LNCAP (cell line): ENCODE measurements at regions not wholly inside any gene's neighbourhood (a gene's known extent, or its start where the extent isn't known, plus 50 kb on each side); places are given as distances from the start of the nearest gene placed in this dataset.

Experiments used
- TF ChIP-seq, protein P1 (sequence below): fragments of 450-650 bp; IDR thresholded peaks from 2 replicates; pipeline ENCODE4 v1.5.1; 2017; ENCODE audit warnings: mild to moderate bottlenecking

DNA sequence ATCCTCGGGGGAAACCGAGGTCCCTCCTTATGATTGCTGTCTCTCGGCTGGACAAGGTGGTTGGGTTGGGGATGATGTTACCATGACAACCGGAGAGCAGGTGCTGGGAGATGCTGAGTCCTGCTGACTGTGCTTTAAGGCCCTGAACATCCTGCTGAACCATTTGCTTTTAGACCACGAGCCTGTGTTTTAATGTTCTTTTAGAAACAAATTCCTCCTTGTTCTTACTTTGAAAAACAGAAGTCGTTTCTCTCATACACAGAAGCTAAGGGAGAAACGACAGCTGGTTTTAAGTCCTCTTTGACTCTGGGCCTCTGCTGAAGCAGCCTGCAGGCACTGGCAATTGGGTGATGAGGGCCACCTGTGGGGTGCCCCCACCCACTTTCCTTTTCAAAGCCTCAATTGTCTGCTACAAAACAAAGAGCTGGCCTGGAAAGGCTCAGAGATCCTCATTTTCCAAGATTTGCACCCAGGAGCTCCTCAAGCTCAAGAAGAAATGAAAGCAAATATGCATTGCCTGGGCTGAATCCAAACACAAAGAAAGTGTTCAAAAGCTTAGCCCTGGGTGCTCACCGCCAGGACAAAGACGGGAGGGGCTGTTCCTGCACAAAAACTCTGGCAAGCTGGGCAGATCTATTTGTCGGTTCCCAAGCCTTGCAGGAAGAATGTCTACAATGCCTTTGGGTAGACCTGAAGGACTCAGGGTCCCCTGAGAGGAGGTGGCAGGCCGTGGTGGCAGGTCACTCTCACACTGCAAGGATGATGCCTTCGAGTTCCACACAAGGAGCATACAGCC lies 90.0 kb upstream of the CLMN start:
- TF ChIP-seq, protein P1, sequence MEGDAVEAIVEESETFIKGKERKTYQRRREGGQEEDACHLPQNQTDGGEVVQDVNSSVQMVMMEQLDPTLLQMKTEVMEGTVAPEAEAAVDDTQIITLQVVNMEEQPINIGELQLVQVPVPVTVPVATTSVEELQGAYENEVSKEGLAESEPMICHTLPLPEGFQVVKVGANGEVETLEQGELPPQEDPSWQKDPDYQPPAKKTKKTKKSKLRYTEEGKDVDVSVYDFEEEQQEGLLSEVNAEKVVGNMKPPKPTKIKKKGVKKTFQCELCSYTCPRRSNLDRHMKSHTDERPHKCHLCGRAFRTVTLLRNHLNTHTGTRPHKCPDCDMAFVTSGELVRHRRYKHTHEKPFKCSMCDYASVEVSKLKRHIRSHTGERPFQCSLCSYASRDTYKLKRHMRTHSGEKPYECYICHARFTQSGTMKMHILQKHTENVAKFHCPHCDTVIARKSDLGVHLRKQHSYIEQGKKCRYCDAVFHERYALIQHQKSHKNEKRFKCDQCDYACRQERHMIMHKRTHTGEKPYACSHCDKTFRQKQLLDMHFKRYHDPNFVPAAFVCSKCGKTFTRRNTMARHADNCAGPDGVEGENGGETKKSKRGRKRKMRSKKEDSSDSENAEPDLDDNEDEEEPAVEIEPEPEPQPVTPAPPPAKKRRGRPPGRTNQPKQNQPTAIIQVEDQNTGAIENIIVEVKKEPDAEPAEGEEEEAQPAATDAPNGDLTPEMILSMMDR = no peak

DNA sequence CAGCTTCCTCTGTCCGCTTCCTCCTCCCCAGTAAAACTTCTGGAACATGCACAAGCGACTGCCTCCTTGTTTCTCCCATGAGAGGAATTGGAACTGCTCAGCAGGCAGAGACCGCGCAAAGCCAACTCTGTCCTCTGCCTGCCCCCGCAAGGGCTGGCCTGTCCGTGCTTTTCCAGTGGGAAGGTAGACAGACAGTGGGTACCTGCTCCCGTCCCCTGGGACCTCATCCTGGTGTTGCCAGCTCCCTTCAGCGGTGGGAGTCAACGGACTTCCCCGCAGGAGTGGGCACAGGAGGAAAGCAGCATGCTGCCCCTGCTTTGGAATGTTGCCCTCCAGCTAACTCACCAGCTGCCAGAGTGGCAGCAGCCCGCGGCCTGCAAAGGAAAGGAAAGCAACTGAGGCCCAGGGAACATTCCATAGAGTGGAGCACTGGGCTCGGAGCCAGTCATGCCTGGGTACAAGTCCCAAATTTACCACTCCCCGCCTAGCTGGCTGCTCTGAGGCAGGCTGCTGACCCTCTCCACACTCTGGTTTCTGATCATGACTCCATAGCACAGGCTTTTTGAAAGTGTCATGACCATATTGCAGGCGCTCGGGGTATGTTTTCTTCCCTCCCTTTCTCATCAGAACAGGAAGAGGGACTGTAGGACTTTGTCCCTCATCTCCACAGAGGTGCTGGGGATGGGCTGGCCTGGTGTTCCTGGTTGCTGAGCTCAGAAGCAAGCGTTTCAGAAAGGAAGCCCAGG lies 89.2 kb upstream of the CLMN start:
- TF ChIP-seq, protein P1 = no peak

DNA sequence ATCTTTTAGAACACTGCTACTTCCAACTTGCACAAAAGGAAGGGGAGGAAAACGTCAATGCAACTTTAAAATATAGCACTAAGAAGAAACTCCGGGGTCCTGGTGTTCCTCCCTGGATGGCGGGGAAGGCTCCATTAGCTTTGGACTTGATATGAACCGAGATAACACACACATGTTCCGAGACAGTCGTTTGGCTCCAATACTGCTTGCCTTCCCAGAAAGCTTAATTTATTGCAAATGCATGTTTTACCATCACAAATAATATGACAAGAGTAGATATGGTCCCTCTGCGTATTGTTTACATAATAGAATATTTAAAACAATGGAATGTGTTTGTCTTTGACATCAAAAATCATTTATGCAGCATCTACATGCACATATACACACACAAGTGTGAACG lies 87.6 kb upstream of the CLMN start:
- TF ChIP-seq, protein P1 = no peak

DNA sequence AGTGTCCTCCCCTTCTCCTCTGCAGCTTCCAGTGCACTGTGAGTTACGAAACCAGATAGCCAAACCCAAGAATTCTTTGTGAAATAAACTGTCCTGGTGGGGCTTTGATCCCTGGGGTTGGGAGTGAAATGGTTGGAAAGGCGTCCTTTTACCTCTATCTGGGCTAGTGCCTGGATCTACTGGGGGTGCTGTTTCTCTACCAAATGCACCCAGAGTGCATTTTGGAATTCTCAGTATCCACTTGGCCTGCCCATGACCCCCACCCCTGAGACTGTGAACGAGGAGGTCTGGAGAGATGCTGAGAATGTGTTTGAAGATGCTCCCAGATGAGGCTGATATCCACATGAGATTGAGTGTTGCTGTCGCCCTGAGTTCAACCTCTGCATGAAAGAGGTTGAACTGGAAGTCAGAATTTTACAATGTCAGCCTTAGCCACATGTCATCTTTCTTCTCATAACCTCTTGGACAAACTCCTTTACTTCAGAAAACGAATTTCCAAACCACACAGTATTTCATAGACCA lies 87.1 kb upstream of the CLMN start:
- TF ChIP-seq, protein P1 = no peak

DNA sequence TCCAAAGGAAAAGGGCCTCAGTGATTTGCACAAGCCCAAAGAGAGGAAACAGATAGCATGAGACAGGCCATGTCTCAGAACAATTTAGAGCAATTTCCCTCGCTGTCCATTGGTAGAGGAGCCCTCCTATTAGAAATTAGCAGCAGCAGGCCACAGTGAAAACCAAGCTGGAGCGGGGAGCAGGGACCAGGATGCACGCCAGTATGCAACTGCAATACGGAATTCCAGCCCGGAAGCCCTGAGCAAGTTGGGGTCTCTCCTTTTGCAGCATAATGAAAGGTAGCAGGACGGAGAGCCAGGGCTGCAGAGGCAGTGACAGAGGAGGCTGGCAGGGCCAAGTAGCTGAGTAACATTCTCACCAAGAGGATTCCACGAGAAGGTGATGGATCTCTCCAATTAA lies 84.9 kb upstream of the CLMN start:
- TF ChIP-seq, protein P1 = no peak

DNA sequence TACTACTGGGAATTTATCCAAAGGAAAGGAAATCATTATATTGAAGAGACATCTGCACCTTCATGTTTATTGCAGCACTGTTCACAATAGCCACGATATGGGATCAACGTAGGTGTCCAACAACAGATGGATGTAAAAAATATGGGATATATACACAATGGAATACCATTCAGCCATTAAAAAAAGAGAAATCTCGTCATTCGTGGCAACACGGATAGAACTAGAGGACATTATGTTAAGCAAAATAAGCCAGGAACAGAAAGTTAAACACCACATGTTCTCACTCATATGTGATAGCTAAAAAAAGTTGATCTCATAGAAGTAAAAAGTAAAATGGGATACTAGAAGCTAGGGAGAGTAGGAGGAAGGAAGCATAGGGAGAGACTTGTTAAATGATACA lies 82.9 kb upstream of the CLMN start:
- TF ChIP-seq, protein P1 = no peak

DNA sequence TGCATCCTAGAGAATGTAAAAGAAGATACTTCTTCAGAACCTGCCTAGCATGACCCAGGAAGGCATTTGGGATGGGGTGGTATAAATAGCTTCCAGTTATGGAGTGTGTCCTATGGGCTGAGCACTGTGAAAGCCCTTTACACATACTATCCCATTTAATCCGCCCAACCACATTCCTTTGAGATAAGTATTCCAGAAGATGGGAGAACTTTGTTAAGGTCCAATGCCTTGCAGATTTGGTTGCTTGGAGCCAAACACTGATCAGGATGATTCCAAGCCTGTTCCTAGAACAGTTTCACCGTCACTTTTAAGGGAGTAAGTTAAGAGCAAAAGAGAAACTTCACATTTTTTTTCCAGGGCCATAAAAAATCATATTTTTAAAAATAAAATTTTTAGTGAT lies 82.5 kb upstream of the CLMN start:
- TF ChIP-seq, protein P1 = no peak
